IPS-18c (cell line): ENCODE measurements at regions not wholly inside any gene's neighbourhood (a gene's known extent, or its start where the extent isn't known, plus 50 kb on each side); places are given as distances from the start of the nearest gene placed in this dataset.

Source experiments
- H3K4me3 ChIP-seq: 2 replicates; pipeline ENCODE4 v1.7.0; 2013; ENCODE audit warnings: low read depth, mild to moderate bottlenecking, low read length, moderate library complexity; ENCODE audit not compliant: insufficient read depth
- H3K9me3 ChIP-seq: one replicate; pipeline ENCODE4 v1.6.1; 2013; ENCODE audit warnings: mild to moderate bottlenecking, low read length, moderate library complexity; ENCODE audit not compliant: control insufficient read depth, insufficient read depth

DNA sequence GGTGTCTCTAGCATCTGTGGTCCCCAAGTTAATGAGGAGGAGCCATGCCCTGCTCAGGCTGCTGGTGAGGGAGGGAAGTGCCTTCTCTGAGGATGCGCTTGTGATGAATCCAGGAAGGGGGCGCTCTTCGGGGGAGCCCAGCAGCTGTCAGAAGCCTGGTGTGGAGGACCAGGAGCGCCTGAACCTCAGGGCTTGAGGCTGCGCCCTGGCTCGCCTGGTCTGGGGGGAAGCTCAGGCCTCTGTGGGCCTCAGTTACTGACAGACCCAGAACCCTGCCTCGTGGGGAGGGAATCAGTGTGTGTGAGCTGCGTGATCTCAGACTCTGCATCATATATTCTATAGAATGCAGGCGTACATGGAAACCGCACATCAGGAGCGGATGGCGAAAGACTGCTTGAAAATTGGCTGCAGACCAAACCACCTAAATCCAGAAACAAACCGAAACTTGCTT is 126.1 kb downstream of the SEC14L1 start:
- Histone ChIP-seq H3K4me3 (no peak overlapping the region), H3K9me3 (no peaks in the 10 kb centered on the region)

DNA sequence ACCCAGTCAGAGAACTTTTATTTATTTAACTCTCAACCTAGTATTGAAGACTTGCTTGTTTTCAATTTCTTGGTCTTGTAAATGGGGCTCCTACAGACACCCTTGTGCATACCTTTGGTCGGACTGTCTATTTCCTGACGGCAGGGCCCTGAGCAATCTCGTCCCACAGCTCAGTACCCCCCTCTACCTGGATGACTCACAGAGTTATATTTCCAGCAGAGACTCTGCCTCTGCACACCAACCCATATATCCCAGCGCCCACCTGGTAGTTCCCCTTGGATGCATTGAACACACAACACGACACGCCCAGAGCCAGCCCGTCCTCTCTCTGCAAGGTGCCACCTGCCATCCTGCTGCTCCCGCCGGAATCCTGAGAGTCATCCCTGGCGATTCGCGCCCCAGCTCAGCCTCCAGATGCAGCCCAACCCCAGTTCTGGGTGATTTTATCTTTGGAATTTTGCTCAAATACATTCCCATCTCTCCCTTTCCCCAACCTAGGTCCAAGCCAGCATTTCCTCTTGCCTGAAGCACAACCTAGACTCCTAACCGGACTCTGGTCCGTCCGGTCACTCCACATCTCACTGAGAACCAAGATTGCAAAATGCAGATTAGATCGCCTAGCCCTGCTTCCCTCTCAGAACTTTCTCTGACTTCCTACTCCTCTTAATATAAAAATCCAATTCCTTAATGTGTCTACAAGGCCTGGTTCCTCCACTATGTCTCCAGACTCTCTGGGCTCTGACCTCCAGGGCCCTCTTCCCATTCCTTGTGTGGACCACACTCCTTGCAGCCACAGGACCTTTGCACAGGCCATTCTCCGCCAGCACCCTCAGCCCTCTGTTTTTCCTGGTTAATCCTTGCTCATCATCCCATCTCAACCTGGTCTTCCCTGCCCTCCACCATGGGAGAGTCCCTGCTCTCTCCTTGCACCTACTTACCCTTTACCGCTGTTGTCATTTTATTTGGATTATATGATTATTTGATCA is 129.2 kb downstream of the SEC14L1 start:
- no peaks in the 10 kb centered on the region for H3K9me3 ChIP-seq
- no peak overlapping the region for H3K4me3 ChIP-seq

DNA sequence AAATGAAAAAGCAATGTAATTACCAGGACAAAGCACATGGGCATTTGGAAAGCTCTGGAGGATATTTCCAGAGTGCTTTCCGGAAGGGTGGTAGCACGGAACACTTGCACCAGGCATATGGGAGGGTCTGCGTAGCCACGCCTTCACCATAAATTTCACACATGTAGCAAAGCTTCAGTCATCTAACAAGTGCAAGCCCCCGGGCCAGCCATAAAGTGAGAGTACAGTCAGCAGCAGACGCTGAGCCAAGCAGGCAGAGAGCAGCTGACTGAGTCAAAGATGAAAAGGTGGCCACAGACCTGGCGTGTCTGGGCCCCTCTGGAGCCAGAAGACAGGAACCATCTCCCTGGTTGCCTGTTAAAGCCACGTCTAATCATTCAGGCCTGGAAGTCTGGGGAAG is 130.6 kb downstream of the SEC14L1 start:
- Histone ChIP-seq H3K4me3 (no peak overlapping the region), H3K9me3 (no peaks in the 10 kb centered on the region)

DNA sequence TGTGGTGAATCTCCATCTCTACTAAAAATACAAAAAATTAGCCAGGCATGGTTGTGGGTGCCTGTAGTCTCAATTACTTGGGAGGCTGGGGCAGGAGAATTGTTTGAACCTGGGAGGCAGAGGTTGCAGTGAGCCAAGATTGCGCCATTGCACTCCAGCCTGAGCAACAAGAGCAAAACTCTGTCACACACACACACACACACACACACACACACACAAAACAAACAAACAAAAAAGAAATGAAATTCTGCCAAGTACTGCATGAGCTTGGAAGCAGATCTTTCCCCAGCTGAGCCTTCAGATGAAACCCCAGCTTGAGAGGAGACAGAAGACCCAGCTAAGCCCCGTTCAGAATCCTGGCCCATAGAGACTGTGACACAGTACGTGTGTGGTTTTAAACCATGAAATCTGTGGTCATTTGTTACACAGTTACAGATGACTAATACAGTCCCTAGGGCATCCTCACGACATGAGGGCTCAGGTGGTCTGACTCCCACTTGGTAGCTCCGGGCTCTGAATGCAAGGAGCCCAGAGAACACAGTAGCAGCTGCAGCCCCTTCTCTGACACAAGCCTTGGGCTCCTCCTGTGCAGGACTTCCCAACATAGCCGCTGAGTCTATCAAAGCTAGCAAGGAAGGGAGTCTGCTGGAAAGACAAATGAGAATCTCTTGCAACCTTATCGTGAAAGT is 132.8 kb downstream of the SEC14L1 start:
- no peak overlapping the region for H3K4me3 ChIP-seq
- no peaks in the 10 kb centered on the region for H3K9me3 ChIP-seq

DNA sequence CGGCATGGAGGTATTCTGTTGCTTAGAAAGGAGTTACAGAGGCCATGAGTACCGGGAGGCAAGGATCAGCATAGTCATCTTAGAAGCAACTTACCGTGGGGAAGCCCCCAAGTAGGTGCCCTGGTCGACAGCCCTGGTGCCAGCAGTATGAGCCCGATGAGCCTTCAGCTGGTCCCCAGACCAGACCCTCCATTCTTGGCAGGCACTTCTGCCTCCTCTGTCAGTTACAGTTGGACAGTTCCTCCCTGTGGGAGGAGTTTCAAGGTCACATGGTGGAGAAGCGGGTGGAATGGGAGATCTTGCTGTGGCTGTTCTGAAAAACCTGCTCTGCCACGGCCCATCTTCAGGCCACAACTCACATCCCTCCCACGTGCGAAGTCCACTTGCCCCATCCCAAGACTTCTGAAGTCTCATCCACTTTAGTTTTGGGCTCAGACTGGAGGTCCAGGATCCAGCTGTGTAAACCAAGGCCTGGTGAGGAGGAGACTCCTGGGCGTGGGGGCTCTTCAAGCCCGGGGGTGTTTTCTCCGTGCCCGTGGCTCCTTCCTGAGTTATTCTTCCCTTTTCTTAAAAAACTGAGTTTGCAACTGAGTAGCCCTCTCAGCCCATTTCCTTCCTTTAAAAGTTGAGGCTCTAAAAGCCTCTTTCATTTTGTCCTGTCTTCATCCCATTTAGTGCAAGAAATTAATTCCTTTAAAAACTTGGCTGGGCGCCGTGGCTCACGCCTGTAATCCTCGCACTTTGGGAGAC is 133.5 kb downstream of the SEC14L1 start:
- H3K4me3 ChIP-seq = no peak overlapping the region

DNA sequence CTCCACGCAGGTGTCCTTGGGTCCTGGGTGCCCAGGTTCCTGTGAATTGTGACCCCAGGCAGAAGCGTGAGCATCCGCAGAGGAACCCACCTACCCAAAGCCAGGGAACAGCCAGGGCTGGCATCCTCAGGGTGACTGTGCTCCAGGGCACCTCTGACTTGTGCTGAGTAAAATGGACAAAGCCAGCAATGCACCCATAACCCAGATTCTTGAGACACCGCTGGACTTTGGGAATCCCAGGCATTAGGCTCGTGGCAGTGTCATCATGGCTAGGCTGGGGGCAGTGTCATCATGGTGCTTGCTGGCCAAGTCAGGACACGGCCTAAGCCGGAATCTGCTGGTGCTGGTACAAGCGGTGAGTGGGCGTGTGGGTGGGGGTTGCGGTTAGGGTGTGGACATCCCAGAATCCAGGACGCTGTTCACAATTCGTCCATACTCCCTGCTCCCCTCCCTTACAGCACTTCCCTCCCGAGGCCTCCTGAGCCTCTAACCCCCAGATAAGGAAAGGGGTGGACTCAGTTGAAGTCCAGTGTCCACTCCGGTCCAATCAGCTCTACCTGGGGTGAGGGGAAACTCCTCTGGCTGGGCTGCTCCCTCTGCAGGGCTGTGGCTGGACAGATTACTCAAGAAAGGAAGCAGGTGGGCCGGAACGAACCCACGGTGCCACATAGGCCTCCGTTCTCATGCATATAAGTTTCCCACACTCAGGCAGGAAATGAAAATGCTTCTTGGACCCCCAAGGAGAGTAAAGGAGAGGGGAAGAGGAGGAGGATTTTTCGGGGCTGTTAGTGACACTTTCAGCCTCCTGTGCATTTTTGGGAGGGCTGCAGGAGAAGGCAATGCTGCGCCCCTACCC is 138.9 kb downstream of the SEC14L1 start:
- Histone ChIP-seq H3K9me3 (no peaks in the 10 kb centered on the region), H3K4me3 (peak overlapping the region; percentile 32; the same call in 1 of the 2 replicates)

More for the DNA sequence above, 133.5 kb downstream of the SEC14L1 start:
- no peaks in the 10 kb centered on the region for H3K9me3 ChIP-seq

DNA sequence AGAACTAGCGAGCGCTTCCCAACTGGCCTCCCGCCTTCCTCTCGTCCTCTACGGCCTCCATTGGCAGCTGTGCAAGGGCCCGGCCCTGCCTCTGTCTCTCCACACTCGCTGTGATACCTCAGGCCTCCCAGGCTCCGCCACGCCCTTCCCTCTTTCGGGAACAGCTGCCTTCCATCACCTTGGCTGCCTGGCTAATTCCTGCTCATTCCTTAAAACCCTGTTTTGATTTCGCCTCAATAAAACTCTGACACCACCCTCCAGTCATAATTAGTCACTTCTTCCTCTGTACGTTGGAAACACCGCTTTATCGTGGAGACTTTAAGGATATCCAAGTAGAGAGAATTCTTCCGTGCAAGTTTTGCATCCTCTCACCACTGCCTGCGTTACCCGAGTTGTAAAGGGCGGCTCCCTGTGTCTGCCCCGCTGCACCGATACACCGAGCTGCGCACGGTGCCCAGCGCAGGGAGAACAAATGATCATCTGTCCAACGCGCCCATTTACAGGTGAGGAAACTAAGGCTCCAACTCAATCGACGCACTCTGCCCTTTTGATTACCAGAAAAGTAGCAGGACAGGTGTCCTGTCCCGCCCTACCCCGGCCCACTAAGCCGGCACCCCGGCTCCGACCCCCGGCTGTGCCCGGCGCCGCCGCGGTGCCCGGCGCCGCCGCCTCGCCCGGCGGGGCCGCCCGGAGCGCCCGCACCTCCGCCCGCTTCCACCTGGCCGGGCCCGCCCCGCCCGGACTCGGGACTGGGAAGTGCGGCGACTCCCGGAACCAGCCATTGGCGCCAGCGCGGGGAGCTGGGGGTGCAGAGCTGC is 139.7 kb downstream of the SEC14L1 start:
- Histone ChIP-seq H3K4me3 (peak overlapping the region; percentile 32), H3K9me3 (no peaks in the 10 kb centered on the region)

DNA sequence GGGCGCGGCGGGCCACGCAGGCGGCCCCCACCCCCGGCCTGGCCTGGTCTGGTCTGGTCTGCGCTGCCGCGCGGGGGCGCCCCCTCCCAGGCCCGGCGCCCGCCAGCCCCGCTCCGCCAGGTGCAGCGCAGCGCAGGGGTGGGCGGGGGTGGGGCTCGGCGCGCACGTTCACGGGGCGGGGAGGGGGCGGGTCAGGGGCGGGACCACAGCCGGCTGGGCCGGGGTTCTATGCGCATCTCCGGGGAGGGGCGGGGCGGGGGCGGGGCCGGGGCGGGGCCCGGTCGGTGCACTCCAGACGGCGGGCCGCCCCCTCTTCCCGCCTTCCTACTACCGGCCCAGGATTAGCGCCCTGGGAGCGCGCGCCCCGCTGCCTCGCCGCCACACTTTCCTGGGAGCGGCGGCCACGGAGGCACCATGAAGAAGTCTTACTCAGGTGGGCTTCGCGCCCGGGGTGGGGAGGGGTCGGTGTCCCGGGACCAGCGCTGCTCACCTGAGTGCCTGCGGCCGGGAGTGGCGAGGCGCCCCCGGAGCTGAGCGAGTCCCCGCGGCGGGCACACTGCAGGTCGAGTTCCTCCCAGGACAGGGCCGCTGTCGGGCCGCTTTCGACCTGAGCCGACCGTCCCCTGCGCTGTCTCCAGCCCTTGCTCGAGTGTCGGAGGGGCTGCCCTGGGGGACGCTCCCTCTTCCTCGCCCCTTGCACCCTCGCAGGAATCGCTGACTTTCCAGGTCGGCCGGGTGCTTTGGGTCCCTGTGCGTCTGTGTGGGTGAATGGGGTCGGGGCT is 140.5 kb downstream of the SEC14L1 start:
- peak overlapping the region; percentile 81 for H3K4me3 ChIP-seq
- H3K9me3 ChIP-seq = no peaks in the 10 kb centered on the region

DNA sequence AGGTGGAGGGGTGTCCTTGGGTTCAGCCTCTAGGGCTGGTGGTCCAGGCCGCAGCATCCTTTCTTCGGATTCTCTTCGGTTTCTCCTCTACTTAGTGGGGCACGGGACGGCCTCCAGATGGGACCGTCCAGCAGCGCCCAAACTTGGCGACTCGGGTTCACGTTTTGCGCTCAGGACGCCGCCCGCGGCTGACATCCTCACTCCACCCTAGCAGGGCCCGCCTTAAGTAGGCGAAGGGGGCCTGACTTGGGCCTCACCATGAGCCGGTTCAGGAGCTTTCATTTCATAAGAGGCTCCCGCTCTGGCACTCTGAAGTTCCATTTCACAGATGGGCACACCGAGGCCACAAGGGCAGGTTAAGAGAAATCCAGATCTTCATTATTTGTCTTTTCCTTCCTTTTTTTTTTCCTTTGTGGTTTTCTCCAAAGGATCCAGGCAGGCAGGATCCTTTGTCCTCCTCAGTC is 141.2 kb downstream of the SEC14L1 start:
- H3K4me3 ChIP-seq = peak overlapping the region; percentile 81
- no peaks in the 10 kb centered on the region for H3K9me3 ChIP-seq

DNA sequence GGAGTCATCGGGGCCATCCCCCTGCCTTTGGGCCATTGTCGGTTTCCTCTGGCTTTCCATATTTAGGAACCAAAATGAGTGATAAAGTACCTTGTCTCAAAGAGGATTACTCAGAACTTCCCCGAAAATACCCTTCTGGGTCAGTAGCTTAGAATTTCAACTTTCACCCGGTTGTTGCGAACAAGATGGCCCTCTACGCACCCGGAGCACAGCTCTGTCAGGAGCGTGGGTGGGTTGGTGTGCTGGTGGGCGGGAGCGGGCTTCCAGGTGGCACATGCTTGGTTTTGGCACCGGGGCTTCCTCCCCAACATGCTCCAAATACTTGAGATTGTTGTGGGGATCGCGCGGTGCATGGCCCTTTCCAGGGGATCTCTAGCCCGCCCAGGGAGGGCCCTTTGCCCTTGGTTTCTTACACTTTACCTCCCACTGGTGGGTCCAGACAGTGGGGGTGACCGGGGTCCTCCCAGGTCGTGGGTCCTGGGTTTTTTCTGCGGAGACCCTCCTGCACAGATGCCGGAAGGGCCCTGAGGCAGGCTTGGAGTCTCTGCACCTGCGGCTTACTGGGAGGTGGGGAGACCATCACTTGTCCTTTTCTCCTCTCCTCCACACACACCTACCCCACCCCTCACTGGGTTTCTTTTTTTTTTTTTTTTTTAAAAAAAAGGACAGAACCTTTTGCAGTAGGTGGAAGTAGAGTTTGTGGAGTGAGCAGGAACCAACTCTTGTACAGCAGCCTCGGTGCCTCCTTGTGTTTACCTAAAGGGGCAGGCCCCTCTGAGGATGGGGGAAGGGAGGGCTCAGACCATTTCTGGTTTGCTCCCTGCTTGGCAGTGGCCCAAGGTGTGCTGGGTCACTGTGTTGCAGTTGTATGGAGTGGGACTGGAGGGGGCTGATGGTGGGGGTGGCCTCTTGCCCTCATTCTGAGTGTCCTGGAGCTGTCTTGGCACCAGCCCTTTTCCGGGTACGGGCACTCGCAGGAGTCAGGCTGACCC is 142.1 kb downstream of the SEC14L1 start:
- H3K4me3 ChIP-seq = peak overlapping the region; percentile 34
- no peaks in the 10 kb centered on the region for H3K9me3 ChIP-seq

DNA sequence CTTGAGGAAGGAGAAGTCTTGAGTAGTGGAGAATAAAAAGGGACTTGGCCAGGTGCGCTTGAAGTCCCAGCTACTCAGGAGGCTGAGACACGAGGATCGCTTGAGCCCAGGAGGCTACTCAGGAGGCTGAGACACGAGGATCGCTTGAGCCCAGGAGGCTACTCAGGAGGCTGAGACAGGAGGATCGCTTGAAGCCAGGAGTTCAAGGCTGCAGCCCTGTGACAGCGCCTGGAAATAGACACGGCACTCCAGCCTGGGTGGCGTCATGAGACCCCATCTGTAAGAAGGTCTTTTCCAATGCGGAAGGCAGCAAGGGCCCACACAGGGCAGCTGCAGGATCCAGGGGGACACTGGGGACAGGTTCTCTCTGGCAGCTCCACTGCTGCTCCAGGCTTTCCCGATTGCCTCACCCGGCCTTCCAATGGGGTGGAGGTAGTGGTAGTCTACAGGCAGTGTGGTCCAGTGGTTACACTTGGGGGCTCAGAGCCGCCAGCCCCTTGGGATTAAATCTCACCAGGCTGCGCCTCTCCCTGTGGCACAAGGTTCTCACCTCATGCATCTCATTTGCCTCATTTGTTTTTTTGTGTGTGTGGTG is 143.4 kb downstream of the SEC14L1 start:
- Histone ChIP-seq H3K4me3 (no peak overlapping the region), H3K9me3 (no peaks in the 10 kb centered on the region)

DNA sequence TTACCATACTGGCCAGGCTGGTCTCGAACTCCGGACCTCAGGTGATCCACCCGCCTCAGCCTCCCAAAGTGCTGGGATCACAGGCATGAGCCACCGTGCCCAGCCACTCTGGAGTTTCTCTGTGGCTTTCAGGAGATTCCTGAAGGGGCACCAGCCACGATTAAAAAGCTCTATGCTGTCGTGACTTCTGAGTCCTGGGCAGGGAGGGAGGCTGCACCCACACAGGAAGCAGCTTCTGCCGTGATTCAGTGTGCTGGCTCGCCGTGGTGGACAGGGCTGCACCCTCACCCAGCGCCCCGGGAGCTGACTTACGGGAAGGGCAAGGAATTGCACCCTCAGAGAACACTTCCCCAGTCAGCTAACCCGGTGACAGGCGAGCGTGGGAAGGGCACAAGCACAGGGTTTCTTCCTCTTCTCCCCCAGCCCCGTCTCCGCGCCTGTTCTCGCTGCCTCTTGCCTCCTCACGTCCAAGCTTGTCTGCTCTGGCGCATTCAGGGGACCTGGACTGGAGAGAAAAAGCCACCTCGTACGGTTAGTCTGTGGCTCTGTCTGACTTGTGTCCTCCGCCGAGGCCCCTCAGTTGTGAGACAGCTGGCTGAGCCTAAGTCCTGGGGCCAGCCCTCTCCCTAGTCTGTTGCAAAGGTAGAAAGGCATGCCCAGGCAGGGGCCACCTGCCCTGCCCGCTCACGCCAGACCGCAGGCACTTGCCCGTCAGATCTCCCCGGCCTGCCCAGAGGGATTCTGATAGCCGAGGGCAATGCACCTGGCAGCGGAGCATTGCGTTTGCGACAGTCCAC is 145.0 kb downstream of the SEC14L1 start:
- H3K9me3 ChIP-seq = no peaks in the 10 kb centered on the region
- H3K4me3 ChIP-seq = no peak overlapping the region

DNA sequence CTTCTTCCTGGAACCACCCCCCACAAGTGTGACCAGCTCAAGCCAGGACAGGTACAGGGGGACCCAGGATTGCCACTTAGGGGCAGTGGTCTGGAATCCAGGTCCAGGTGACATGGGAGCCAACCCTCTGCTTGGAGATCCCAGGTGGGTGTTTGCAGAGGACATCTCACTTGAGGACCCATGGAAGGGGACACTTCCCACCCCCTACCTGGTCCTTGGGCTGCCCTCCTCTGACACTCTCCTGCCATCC is 145.5 kb downstream of the SEC14L1 start:
- H3K4me3 ChIP-seq = no peak overlapping the region
- no peaks in the 10 kb centered on the region for H3K9me3 ChIP-seq
